GM19463 (cell line): ENCODE measurements at regions not wholly inside any gene's neighbourhood (a gene's known extent, or its start where the extent isn't known, plus 50 kb on each side); places are given as distances from the start of the nearest gene placed in this dataset.
"Not testable (repeated sequence)": the region's sequence is repeated elsewhere in the genome, so short reads cannot be mapped to it uniquely, and the experiment has no call there.

Experiments used
- ATAC-seq: cut with Tn5 transposase; IDR thresholded peaks from one replicate; pipeline ENCODE4 v1.9.1; 2021; ENCODE audit warnings: mild to moderate bottlenecking, moderate library complexity; ENCODE audit not compliant: unreplicated experiment

DNA sequence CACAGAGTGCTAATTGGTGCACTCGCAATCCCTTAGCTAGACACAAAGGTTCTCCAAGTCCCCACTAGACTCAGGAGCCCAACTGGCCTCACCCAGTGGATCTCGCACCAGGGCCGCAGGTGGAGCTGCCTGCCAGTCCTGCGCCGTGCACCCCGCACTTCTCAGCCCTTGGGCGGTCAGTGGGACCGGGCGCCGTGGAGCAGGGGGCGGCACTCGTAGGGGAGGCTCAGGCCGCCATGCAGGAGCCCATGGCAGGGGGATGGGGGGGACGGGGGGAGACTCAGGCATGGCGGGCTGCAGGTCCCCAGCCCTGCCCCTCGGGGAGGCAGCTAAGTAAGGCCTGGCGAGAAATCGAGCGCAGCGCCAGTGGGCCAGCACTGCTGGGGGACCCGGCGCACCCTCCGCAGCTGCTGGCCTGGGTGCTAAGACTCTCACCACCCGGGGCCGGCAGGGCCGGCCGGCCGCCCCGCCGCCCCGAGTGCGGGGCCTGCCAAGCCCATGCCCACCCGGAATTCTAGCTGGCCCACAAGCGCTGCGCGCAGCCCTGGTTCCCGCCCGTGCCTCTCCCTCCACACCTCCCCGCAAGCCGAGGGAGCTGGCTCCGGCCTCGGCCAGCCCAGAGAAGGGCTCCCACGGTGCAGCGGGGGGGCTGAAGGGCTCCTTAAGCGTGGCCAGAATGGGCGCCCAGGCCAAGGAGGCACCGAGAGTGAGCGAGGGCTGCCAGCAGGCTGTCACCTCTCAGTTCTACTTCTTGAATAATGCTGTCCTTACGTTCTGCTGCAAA, 258.2 kb downstream of the GALC start:
- not testable (repeated sequence) for ATAC-seq

DNA sequence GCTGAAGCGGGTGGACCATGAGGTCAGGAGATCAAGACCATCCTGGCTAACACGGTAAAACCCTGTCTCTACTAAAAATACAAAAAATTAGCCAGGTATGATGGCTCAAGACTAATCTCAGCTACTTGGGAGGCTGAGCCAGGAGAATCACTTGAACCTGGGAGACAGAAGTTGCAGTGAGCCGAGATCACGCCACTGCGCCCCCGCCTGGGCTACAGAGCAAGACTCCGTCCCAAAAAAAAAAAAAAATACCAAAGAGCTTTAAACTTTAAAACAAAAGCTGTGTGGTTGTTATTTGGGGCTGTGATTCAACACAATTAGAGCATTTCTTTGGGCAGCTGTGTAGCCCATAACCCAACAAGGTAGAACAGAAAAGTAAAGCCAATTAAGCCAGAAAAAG, 259.9 kb downstream of the GALC start:
- ATAC-seq = not testable (repeated sequence)

DNA sequence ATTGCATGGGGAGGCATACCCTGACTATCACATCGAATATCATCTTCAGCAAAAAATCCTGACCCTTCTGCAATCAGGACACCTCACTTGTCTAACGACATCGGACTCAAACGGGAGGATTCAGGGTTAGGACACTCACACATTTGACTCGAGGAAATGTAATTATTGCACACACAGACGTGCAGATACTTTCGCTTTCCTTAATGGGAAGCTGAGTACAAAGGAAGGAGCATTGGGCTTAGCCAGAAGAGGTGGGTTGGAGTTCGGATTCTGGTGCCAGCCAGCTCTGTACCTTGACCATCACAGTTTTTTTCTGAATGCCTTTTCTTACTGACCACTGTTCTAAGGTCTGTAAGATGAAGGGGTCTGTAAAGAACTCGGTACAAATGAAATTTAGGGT, 260.4 kb downstream of the GALC start:
- ATAC-seq = no peak

DNA sequence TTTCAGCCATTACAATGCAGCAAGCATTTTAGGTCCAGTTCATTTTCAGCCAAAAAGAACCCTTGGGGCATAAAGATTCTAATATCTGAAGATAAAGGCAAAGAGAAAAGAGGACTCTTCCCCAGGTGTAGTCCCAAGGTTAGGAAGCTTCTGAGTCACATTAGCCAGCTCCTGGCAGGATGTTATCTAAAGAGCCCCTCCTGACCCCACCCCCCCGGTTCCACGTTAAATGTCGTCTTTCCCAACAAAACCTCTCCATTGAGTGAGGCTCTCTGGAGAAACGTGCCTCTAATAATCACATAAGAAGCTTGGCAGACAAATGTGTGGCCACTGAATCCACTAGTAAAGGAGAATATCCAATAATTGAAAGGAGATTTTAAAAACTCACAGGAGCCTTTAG, 267.7 kb downstream of the GALC start:
- ATAC-seq = no peak

DNA sequence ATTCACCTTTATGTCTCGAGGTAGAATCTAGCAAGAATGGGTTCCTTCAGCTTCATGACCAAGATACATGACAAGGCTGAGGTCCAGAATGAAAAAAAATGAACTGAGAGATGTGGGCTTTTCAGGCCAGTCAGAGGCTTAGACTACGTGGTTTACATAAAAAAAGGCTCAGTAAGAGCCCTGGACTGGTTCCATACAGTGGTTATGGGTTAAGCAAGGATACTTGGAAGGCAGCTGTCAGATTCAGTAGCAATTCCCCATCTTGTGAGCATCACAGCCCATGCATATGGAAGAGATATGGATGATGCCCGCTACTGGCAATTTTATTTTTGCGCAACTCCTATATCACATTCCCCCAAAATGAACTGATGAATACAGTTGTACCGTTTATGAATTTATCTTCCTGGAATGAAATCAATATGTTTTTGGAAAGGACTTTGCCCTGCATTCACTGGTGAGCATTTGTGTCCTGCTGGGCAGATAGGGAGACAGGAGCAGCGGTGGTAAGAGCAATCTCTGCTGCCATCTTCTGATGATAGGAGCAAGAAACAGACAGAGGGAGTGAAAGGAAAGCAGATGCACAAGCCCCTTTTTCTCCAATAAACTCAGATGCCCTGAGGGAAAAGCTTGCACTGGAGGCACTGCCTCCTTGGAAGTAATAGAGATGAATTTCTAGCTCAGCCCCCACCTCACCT, 280.4 kb downstream of the GALC start:
- ATAC-seq = no peak

DNA sequence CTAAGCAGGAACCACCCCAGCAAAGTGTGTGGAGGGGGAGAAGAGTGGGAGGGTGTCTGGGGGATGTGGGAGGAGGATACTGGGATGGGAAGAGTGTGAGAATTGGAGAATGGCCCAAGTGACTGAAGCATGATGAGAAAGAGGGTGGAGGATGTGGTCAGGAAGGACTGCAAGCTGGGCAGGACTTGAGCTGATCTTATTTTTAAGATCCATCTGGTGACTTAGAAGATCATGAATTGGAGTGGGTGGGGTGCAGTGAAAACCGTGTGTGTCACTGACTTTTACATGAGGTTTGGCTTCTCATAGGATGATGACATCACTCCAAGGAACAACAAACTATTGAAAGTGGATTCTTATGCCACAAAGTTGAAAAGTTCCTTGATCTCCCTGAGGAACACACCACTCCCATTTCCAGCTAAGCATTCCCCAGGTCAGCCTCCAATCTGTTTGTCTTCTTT, 287.5 kb downstream of the GALC start:
- ATAC-seq = no peak

DNA sequence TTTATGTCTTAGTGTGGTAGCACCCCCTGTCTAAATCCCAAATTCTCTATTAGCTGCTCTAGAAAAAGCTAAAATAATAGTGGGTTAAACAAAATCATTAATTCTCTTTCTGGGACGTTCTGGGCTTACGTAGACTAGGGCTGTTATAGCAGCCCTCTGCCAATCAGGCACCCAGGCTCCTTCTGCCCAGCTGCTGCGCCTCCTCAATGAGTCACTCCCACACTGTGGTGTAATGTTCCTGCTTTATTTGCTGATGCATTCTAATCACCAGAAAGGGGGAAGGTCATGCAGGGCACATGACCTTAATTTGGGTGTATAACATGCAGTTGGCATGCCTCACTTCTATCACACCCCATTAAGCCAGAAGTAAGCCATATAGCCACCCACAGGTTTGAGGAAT, 294.5 kb downstream of the GALC start:
- no peak for ATAC-seq

DNA sequence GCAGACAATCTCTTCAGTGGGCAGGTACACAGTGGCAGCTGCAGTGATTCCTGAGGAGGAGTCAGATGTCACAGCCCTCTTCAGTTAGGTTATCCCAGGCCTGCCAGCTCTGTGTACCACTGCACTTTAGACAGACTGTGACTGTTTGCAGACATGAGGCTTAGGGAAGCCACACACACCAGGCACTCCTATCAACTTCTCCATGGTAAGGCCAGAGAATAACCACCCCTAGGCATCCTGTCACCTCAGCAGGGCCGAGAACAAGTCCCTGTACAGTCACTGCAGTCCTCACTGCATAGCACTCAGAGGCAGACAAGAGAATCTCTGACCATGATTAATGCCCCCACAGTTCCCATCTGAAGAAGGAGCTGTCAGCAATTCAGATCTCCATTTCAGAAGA, 296.5 kb downstream of the GALC start:
- ATAC-seq = no peak

DNA sequence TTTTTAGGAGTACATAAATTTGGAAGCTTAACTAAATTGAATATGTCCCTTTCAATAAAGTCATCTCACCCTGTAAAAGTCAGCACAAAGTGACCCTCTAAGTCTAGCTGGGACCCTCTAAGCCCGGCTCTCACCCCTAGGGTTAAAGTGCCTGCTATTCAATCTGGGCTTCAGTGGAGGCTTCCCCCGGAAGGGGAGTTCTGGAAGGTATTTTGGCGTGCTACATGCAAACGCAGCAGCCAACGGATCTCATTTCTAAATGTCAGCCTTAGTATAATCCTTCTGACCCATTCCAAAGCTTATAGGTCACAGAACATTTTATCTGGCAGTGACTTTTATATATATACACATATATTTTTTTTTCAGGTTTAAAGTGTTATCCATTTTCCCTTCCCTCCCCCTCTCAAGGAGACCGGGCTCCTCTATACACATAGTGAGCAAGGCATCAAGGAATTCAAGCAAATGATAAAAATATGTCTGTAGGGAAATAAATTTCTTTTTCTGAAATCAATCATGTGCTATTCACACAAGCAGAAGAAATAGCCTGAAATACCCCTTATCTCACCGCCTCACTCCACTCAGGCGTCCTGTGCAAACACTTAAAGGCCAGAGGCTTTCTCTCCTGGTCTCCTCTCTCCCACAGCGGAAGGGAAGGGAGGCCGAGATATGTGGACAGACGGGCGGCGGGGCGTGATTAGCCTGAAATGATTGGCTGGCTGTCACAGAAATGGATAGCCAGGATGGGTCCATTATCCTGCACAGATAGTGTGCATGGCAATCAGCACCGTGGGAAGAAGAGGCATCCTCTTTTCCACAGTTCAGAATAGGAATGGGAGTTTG, 301.7 kb downstream of the GALC start:
- no peak for ATAC-seq

DNA sequence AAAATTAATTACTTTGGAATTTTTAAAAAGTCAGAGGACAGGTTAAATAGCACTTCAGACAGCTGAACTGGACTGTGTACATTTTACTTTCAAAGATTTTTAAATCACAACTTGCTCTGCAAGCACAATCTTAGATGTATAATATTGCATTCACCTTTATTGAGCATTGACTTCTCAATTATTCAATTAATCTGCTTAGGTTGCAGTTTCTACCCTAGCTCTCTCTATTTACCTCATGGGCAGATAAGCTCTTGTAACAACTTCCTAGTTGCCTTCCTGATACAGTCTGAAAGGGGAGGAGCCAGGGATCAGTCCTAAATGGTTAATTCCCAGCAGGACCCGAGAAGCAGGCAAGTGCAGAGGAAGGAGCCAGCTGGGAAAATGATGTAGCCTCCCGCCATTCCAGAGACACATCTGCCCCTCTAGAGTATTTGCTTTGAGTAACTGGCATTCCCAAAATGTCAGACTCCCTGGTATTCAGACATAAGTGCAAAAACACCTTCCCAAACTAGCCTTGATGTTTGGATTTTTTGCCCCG, 302.8 kb downstream of the GALC start:
- ATAC-seq = no peak

DNA sequence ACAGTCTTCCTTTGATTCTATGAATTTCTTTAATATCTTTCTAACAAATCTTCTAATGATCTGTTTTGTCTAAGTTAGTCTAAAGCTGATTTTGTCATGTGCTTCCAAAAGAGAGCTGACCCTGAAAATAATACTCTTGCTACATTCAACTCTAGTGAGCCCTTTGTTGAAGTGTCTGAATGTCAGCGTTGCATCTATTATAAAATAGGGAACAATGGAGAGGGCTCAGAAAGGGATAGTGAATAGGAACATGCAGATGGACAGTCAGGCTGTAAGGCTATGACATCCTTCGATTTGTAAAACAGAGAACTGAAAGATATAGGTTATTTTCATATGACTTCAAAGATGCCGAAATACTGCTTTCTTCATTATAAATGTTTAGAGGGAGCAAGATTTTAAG, 304.5 kb downstream of the GALC start:
- ATAC-seq = no peak

DNA sequence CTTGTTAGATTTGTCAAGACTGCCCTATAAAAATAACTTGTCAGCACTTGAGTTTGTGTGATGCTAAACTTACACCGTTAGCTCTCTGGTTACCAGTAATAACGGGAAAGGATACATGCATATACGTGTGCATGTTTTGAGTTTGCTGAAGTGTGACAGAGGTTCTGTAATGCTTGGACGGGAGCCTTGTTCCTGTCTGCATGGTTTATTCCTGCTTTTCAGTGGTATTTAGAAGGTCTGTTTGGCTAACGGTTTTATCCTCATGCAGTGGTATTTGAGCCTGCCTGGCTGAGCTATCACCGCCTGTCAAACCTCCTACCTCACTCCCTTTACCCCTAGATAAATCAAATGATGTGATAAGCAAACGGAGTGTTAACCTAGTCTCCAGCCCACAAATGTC, 305.6 kb downstream of the GALC start:
- no peak for ATAC-seq

DNA sequence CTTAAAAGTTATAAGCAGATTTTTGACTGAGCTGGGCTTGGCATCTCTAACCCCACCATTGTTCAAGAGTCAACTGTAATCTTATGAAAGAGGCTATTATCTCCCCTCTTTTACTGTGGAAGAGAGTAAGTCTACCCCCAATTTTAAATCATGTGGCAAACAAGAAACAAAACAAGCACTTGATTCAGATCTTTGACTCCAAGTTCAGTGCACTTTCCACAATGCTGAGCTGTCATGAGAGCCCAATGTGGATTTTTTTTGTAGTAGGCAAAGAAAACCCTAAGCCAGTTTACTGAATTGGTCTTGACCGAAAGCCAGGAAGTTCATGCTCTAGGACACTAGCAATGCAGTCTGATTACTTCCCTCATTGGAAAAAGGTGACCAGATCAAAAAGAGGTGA, 306.2 kb downstream of the GALC start:
- no peak for ATAC-seq

DNA sequence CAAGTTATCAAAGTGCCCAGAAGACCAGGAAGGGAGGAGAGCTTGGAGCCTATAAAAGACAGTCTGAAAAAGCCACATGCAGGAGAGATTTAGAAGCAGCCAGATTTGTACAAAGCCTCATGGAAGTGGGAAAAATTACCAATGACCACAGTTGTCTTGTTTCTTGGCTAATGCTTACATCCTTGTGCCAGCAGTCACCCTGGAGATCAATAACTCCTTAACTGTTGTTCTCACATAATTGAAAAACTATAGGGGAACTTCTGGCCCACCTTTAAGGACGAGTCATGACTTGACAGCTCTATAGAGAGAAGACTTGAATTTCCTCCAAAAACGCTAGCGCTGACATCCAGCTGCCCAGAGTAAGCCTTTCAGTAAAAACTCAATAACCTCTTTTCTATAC, 313.1 kb downstream of the GALC start:
- no peak for ATAC-seq

DNA sequence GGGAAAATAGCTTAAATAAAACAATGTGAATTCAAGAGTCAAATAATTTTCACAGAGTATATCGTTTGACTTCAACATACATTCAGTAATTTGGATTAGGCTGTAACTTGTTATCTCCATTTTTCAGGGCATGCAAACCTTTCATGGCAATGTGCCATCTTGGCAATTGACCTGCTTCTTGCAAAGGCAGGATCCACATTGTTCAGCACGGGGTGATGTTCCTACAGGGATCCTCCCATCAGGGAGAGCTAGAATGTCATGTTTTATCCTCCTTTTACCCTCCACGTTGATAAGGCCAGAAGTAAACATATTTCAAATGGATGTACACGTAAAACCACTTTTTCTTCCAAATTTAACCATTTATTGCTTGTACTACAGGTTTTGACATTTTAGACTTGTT, 314.4 kb downstream of the GALC start:
- no peak for ATAC-seq

DNA sequence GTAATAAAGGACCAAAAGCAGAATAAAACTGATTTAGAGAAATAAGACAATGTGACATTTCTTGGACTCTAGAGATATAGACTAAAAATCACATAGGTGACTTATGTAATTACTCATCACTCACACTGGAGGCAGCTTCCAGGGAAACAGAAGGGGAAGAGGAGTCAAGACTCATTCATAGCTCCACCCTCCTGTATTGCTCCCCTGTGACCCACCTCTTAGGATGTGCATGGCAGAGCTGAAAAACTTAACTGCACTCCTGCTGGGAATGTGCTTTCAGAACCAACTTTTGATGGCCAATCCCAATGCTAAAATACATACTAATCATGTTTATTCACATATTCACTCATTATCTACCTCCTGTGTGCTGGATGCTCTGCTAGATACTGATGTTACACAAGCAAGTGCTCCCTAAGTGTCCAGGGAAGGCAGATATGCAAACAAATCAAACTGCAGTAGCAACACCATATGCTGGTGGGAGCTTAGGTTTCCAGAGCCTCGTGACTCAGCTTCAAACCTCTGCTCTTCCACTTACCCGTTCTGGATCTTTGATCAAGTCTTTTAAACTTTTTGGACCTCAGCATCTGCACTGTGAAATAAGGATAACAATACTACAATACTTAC, 316.1 kb downstream of the GALC start:
- ATAC-seq = no peak

DNA sequence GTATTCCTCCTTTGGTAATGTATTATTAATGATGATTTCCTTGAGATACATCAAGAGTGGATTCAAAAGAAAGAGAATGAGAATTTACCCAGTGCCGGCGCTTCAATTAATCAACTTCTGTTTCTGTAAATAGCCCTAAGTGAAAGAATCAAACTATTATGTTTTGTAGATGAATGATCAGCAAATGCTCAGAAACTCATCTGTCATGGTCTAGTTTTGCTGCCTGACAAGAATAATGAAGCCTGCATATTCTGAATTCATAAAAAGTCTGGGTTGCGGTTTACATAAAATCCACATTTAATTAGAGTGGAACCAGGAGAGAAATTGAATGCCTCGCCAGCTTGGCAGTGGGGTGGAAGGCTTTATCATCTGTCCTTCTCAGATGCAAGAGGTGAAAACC, 325.3 kb downstream of the GALC start:
- ATAC-seq = no peak

DNA sequence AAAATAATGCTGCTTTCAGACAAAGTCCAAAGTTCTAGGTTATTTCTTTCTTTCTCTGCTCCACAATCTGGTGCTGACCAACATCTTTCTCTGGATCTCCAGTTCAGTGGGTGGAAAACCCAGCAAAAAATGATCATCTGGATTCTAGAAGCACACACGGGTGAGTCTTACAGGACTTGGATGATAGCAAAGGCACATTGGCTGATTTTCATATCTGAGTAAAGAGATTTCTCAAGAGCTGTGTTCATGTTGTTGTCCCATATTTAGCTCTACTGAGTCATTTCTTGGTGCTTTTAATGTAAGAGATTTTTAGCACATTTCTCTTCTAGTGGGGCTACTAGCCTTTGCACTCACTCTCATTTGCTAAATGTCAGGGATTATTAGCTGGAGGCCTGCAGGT, 336.7 kb downstream of the GALC start:
- ATAC-seq = no peak

DNA sequence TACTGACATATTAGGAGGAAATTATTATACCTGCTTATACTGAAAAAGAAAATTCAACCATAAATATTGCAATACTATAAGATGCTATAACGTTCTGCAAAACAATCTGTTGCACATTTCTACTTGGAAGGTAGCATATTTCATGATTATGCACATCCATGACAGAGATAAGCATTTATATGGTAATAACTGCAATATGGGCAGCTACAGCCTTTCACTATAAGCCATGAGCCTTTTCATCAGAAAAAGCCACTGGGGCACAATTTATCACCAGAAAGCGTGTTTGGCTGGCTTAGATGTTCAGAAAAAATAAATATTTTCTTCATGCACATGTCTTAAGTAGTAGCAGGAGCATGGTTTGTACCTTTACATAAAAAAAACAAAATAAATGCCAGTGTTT, 340.7 kb downstream of the GALC start:
- ATAC-seq = no peak

DNA sequence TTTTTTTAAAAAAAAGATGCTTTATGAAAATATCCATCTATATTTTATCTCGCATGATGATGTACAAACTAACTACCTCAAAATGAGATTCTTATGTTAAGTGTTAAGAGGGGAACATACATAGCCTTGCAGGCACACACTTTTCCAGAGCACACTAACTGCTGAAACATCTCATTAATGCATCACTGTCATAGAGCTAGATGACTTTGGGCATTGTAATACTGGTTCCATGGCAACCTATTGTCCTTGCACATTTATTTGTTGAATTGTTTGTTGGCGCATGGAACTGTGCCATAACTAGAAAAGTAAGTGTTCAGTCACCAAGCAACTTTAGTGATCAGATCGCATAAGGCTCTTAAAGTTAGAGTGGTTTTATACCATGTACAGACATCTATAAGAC, 348.3 kb downstream of the GALC start:
- ATAC-seq = no peak

DNA sequence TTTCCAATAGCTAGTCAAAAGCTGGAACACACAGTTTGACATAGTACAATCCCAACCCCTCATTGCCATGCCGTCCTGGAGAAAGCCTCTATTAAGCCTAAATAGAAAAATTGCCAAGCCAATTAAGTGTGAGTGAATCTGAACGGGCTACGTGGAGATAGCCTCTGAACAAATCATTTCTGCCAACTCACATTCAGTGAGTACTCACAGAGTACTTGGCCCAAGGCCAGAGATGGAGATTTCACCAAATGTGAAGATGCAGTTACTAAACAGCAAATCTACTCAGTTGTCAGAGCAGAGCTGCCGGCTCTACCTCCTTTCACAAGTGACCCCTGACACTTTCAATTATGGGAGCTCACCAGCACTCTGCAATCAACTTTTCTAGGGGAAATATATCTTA, 350.0 kb downstream of the GALC start:
- ATAC-seq = no peak
